ENCODE measurements at regions not wholly inside any gene's neighbourhood (a gene's known extent, or its start where the extent isn't known, plus 50 kb on each side); places are given as distances from the start of the nearest gene placed in this dataset.

DNA sequence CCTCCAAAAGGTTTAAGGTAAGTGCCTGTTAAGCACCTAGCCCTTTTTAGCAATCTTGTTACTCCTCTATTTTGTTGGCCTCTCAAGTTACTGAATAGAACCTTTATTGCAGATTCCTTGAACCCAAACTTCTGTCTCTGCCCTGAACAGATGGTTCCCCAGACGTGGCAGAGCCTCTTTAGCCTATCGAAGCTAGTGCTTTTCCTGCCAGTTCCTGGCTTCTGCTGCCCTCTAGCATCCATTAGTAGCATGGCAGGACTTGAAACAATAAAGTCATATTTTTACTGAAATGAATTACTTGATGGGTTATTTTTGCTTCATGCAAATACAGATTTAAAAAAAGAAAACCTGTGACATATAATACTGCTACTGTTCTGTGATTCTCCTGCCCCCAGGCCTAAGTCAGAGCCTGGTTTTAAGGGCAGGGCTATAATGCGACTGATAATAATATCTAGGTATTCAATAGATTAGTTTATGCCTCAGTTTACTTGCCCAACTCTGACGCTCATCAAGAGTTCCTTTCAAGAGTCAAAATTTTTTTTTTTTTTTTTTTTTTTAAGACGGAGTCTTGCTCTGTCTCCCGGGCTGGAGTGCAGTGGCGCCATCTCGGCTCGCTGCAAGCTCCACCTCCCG, 84.3 kb upstream of the PHF14 start:
- peak; percentile 41 for DNase-seq (ENCODE audit: low spot score)

DNA sequence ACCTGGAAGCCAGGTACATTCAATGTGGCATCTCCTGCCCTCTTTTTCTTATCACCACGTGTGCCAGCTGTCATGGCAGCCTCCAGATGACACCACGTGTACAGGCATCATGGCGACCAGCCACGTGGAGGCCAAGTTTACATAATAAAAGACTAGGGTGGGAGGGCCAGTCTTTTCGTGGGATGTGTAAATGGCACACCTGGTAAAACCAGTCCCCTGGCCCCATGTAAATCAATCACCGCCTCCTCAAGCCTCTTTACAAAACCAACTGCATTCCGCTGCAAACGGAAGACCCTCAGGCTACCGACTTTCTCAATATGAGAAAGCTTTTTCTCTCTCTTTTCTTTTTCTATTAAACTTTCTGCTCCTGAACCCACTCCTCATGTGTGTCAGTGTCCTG, 65.1 kb upstream of the PHF14 start:
- no peak for DNase-seq (ENCODE audit: low spot score)

DNA sequence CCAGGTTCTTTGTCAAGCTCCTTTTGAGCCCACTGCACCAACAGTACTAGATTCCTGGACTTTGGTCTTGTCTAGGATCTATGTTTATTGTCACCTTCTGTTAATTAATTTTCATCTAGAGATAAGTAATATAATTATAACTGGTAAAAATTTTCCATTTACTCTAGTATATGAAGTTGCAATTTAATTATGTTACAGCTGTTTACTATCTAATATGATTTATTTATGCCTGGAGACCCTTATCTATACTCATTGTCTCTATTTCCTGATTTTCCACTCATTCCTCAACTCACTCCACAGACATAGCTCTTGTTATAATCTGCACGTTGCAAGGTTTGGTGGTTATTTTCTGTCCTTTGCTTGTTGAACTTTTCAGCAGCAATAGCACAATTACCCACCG, 63.2 kb upstream of the PHF14 start:
- no peak for DNase-seq (ENCODE audit: low spot score)

DNA sequence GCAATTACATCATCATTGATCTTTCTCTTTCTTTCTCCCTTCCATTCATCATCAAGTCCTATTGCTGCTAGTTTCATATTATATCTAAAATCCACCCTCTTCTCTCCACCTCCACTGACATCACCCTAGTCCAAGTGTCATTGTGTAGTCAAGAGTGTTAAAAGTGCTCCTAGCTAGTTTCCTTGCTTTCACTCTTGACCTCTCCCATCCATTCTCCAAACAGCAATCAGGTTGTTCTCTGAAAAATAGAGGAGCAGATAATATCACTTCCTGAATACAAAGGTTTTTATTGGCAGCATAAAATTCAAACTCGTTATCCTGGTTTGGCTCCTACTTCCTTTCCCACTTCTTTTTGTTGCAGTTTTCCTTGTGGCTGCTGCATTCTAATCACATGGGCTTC, 61.6 kb upstream of the PHF14 start:
- no peak for DNase-seq (ENCODE audit: low spot score)

DNA sequence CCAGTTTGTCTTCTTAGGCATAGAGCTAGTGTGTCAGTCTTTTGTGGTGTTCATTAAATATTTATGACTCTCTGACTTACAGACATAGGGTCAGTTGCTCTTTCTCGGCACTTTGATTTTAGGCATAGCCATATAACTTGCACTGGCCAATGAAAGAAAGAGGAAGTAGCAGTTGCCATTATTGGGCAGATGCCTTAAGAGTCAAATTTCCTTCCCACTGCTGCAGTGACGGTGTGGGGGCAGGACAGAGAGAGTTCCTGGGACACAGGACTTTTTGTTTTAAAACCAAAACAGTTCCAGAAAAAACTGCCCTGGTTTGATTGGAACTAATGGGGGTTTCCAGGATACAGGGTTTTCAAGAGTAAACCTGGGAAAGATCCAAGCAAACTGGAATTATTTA, 60.2 kb upstream of the PHF14 start:
- DNase-seq (ENCODE audit: low spot score): no peak

DNA sequence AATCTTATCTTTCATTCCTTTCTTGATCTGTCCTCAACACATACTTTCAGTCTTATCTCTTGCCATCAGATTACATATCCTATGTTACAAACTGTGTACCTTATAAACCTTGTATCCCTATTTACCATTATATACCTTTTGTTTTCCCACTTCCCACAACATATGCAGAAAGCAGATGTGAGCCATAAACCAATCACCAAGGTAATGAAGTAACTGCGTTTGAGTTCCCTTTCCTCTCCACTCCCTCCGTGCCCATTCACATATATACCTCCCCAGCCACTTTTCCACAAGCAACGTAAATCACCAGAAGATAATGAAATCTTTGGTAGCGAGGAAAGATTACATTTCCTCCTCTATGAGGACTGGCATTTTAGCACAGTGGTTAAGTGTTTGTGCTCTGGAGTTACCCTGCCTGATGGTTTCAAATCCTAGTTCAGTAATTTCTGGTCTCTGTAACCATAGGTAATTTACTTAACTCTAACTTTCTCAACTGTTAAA, 55.5 kb upstream of the PHF14 start:
- no peak for DNase-seq (ENCODE audit: low spot score)

DNA sequence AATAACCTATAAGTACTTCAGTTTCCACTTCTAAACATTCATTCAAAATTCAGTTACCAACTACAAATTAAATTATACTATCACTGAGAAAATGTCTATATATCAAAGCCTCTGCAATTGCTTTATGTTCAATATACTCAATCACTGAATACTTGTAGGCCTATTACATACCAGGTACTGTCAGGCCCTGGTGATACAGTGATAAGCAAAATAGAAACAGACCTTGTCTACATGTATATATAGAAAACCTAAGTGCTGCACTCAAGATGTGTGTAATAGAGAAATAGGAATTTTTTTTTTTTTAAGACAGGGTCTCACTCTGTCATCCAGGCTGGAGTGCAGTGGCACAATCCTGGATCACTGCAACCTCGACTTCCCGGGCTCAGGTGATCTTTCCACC, 53.7 kb upstream of the PHF14 start:
- DNase-seq (ENCODE audit: low spot score): no peak
